ENCODE measurements at regions not wholly inside any gene's neighbourhood (a gene's known extent, or its start where the extent isn't known, plus 50 kb on each side); places are given as distances from the start of the nearest gene placed in this dataset.
"Not testable (repeated sequence)": the region's sequence is repeated elsewhere in the genome, so short reads cannot be mapped to it uniquely, and the experiment has no call there.

DNA sequence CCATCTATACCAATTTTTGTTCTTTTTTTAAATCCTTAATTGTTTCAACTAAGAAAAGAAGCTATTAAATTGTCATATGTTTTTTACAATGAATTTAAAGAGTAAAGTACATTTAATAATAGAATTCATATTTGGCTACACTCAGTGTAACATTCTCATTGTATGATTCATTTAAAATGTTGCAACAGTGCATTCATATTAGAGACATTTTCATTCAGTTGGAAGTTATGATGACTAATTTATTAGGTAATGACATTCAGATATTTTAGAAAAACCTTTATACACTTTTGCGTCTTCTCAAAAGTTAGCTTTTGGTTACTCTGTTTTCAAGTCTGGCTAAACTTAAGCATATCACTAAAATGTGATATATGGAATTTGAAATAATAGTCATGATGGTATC lies 887.5 kb upstream of the NRXN1 start:
- Histone ChIP-seq H3K4me1 (ENCODE audit: control insufficient read depth, insufficient read depth, low read length, poor library complexity, severe bottlenecking) (no peaks in the 10 kb centered on the region), H3K4me3 (ENCODE audit: insufficient read depth, low read depth, low read length, poor library complexity, severe bottlenecking) (no peak overlapping the region)
- DNase-seq: no peak

GRCh38 chr2:51918113-51918512 lies 886.2 kb upstream of the NRXN1 start:
- DNase-seq: no peak
- peaks cover 2% of the 10 kb centered on the region for H3K9me3 ChIP-seq (ENCODE audit: control insufficient read depth, low read length)
- no peak overlapping the region for H3K27ac ChIP-seq (ENCODE audit: insufficient read depth, low read length, poor library complexity, severe bottlenecking)
- no peaks in the 10 kb centered on the region for H3K4me1 ChIP-seq (ENCODE audit: control insufficient read depth, insufficient read depth, low read length, poor library complexity, severe bottlenecking)
- no peak overlapping the region for H3K4me3 ChIP-seq (ENCODE audit: insufficient read depth, low read depth, low read length, poor library complexity, severe bottlenecking)
- H3K36me3 ChIP-seq (ENCODE audit: control insufficient read depth, insufficient read depth, low read length): no peaks in the 10 kb centered on the region
- no peaks in the 10 kb centered on the region for H3K27me3 ChIP-seq (replicated peaks; ENCODE audit: control insufficient read depth, insufficient read depth, low read length, poor library complexity, severe bottlenecking)

More for the DNA sequence above, 887.5 kb upstream of the NRXN1 start:
- Histone ChIP-seq H3K9me3 (ENCODE audit: control insufficient read depth, low read length) (peaks cover 2% of the 10 kb centered on the region), H3K27me3 (replicated peaks; ENCODE audit: control insufficient read depth, insufficient read depth, low read length, poor library complexity, severe bottlenecking) (no peaks in the 10 kb centered on the region), H3K27ac (ENCODE audit: insufficient read depth, low read length, poor library complexity, severe bottlenecking) (no peak overlapping the region), H3K36me3 (ENCODE audit: control insufficient read depth, insufficient read depth, low read length) (no peaks in the 10 kb centered on the region)

DNA sequence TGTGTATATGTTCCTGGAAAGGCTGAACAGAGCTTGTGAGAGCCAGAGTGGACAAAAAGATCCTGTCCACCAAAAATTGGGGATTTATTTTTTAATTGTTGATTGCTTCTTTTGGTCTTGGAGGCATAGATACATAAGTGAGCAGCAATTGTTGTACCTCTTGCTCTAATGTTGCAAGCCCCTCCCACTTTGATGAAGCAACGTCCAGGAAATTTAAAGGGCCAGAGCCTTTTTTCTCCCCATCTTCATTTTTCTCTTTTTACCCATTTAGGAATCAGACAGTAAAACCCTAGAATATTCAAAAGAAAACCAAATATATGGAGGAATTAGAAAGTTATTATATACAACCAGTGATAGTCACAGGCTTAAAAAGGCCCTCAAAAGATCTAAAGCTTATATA lies 871.8 kb upstream of the NRXN1 start:
- Histone ChIP-seq H3K27me3 (replicated peaks; ENCODE audit: control insufficient read depth, insufficient read depth, low read length, poor library complexity, severe bottlenecking) (no peaks in the 10 kb centered on the region), H3K4me1 (ENCODE audit: control insufficient read depth, insufficient read depth, low read length, poor library complexity, severe bottlenecking) (no peaks in the 10 kb centered on the region), H3K36me3 (ENCODE audit: control insufficient read depth, insufficient read depth, low read length) (no peaks in the 10 kb centered on the region), H3K4me3 (ENCODE audit: insufficient read depth, low read depth, low read length, poor library complexity, severe bottlenecking) (no peak overlapping the region), H3K27ac (ENCODE audit: insufficient read depth, low read length, poor library complexity, severe bottlenecking) (no peak overlapping the region), H3K9me3 (ENCODE audit: control insufficient read depth, low read length) (no peaks in the 10 kb centered on the region)
- DNase-seq: no peak

DNA sequence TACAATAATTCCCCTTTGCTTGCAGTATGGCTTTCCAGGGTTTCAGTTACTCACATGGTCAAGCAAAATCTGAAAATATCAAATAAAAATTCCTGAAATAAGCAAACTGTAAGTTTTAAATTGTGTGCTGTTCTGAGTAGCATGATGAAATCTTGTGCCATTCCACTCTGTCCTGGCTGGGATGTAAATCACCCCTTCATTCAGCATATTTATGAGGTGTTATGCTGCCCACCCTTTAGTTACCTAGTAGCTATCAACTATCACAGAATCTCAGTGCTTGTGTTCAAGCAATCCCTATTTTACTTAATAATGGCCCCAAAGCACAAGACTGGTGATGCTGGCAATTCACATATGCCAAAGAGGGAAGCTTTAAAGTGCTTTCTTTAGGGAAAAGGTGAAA lies 867.7 kb upstream of the NRXN1 start:
- no peaks in the 10 kb centered on the region for H3K27me3 ChIP-seq (replicated peaks; ENCODE audit: control insufficient read depth, insufficient read depth, low read length, poor library complexity, severe bottlenecking)
- no peak overlapping the region for H3K4me3 ChIP-seq (ENCODE audit: insufficient read depth, low read depth, low read length, poor library complexity, severe bottlenecking)
- H3K36me3 ChIP-seq (ENCODE audit: control insufficient read depth, insufficient read depth, low read length): no peaks in the 10 kb centered on the region
- no peak overlapping the region for H3K27ac ChIP-seq (ENCODE audit: insufficient read depth, low read length, poor library complexity, severe bottlenecking)
- H3K4me1 ChIP-seq (ENCODE audit: control insufficient read depth, insufficient read depth, low read length, poor library complexity, severe bottlenecking): no peaks in the 10 kb centered on the region
- DNase-seq: no peak
- no peaks in the 10 kb centered on the region for H3K9me3 ChIP-seq (ENCODE audit: control insufficient read depth, low read length)

GRCh38 chr2:51894584-51894983 lies 862.7 kb upstream of the NRXN1 start:
- H3K36me3 ChIP-seq (ENCODE audit: control insufficient read depth, insufficient read depth, low read length); H3K27ac ChIP-seq (ENCODE audit: insufficient read depth, low read length, poor library complexity, severe bottlenecking); H3K9me3 ChIP-seq (ENCODE audit: control insufficient read depth, low read length); DNase-seq; H3K4me1 ChIP-seq (ENCODE audit: control insufficient read depth, insufficient read depth, low read length, poor library complexity, severe bottlenecking); H3K27me3 ChIP-seq (replicated peaks; ENCODE audit: control insufficient read depth, insufficient read depth, low read length, poor library complexity, severe bottlenecking); H3K4me3 ChIP-seq (ENCODE audit: insufficient read depth, low read depth, low read length, poor library complexity, severe bottlenecking): not testable (repeated sequence)

GRCh38 chr2:51888120-51888519 lies 856.2 kb upstream of the NRXN1 start:
- Histone ChIP-seq H3K36me3 (ENCODE audit: control insufficient read depth, insufficient read depth, low read length) (no peaks in the 10 kb centered on the region), H3K4me3 (ENCODE audit: insufficient read depth, low read depth, low read length, poor library complexity, severe bottlenecking) (no peak overlapping the region), H3K4me1 (ENCODE audit: control insufficient read depth, insufficient read depth, low read length, poor library complexity, severe bottlenecking) (no peaks in the 10 kb centered on the region), H3K27me3 (replicated peaks; ENCODE audit: control insufficient read depth, insufficient read depth, low read length, poor library complexity, severe bottlenecking) (no peaks in the 10 kb centered on the region), H3K9me3 (ENCODE audit: control insufficient read depth, low read length) (no peaks in the 10 kb centered on the region), H3K27ac (ENCODE audit: insufficient read depth, low read length, poor library complexity, severe bottlenecking) (no peak overlapping the region)
- DNase-seq: no peak

- Histone ChIP-seq H3K4me1 (ENCODE audit: control insufficient read depth, insufficient read depth, low read length, poor library complexity, severe bottlenecking) (no peaks in the 10 kb centered on the region), H3K9me3 (ENCODE audit: control insufficient read depth, low read length) (no peaks in the 10 kb centered on the region), H3K4me3 (ENCODE audit: insufficient read depth, low read depth, low read length, poor library complexity, severe bottlenecking) (no peak overlapping the region), H3K36me3 (ENCODE audit: control insufficient read depth, insufficient read depth, low read length) (no peaks in the 10 kb centered on the region), H3K27me3 (replicated peaks; ENCODE audit: control insufficient read depth, insufficient read depth, low read length, poor library complexity, severe bottlenecking) (no peaks in the 10 kb centered on the region), H3K27ac (ENCODE audit: insufficient read depth, low read length, poor library complexity, severe bottlenecking) (no peak overlapping the region)
- no peak for DNase-seq
Measured at GRCh38 chr2:51881673-51882072, 849.7 kb upstream of the NRXN1 start.

DNA sequence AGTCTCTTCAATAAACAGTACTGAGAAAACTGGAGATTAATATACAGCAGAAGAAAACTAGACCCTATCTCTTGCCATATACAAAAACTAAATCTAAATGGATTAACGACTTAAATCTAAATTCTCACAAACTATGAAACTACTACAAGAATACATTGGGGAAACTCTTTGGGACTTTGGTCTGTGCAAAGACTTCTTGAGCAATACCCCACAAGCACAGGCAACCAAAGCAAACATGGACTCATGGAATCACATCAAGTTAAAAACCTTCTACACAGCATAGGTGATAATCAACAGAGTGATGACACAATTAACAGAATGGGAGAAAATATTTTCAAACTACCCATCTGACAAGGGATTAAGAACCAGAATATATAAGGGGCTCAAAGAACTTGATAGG lies 848.2 kb upstream of the NRXN1 start:
- H3K9me3 ChIP-seq (ENCODE audit: control insufficient read depth, low read length): no peaks in the 10 kb centered on the region
- no peaks in the 10 kb centered on the region for H3K27me3 ChIP-seq (replicated peaks; ENCODE audit: control insufficient read depth, insufficient read depth, low read length, poor library complexity, severe bottlenecking)
- no peak overlapping the region for H3K4me3 ChIP-seq (ENCODE audit: insufficient read depth, low read depth, low read length, poor library complexity, severe bottlenecking)
- H3K36me3 ChIP-seq (ENCODE audit: control insufficient read depth, insufficient read depth, low read length): no peaks in the 10 kb centered on the region
- H3K27ac ChIP-seq (ENCODE audit: insufficient read depth, low read length, poor library complexity, severe bottlenecking): no peak overlapping the region
- DNase-seq: no peak
- H3K4me1 ChIP-seq (ENCODE audit: control insufficient read depth, insufficient read depth, low read length, poor library complexity, severe bottlenecking): no peaks in the 10 kb centered on the region

- Histone ChIP-seq H3K4me1 (ENCODE audit: control insufficient read depth, insufficient read depth, low read length, poor library complexity, severe bottlenecking) (no peaks in the 10 kb centered on the region), H3K4me3 (ENCODE audit: insufficient read depth, low read depth, low read length, poor library complexity, severe bottlenecking) (no peak overlapping the region), H3K27ac (ENCODE audit: insufficient read depth, low read length, poor library complexity, severe bottlenecking) (no peak overlapping the region), H3K27me3 (replicated peaks; ENCODE audit: control insufficient read depth, insufficient read depth, low read length, poor library complexity, severe bottlenecking) (no peaks in the 10 kb centered on the region), H3K9me3 (ENCODE audit: control insufficient read depth, low read length) (no peaks in the 10 kb centered on the region), H3K36me3 (ENCODE audit: control insufficient read depth, insufficient read depth, low read length) (no peaks in the 10 kb centered on the region)
- DNase-seq: no peak
Measured at GRCh38 chr2:51866361-51866760, 834.4 kb upstream of the NRXN1 start.

DNA sequence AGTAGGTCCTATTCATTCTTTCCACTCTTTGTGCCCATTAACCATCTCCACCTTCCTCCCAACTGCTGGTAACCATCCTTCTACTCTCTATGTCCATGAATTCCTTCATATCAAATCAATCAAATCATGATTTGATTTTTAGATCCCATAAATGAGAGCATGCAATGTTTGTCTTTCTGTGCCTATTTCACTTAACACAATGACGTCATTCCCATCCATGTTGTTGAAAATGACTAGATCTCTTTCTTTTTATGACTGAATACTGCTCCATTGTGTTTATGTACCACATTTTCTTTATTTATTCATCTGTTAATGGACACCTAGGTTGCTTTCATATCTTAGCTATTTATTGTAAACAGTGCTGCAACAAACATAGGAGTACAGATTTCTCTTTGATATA lies 827.3 kb upstream of the NRXN1 start:
- H3K9me3 ChIP-seq (ENCODE audit: control insufficient read depth, low read length): no peaks in the 10 kb centered on the region
- no peaks in the 10 kb centered on the region for H3K36me3 ChIP-seq (ENCODE audit: control insufficient read depth, insufficient read depth, low read length)
- H3K27me3 ChIP-seq (replicated peaks; ENCODE audit: control insufficient read depth, insufficient read depth, low read length, poor library complexity, severe bottlenecking): no peaks in the 10 kb centered on the region
- no peak overlapping the region for H3K27ac ChIP-seq (ENCODE audit: insufficient read depth, low read length, poor library complexity, severe bottlenecking)
- no peaks in the 10 kb centered on the region for H3K4me1 ChIP-seq (ENCODE audit: control insufficient read depth, insufficient read depth, low read length, poor library complexity, severe bottlenecking)
- no peak overlapping the region for H3K4me3 ChIP-seq (ENCODE audit: insufficient read depth, low read depth, low read length, poor library complexity, severe bottlenecking)
- no peak for DNase-seq

GRCh38 chr2:51855683-51856082 lies 823.8 kb upstream of the NRXN1 start:
- H3K27ac ChIP-seq (ENCODE audit: insufficient read depth, low read length, poor library complexity, severe bottlenecking): no peak overlapping the region
- no peak for DNase-seq
- no peaks in the 10 kb centered on the region for H3K4me1 ChIP-seq (ENCODE audit: control insufficient read depth, insufficient read depth, low read length, poor library complexity, severe bottlenecking)
- no peaks in the 10 kb centered on the region for H3K9me3 ChIP-seq (ENCODE audit: control insufficient read depth, low read length)
- H3K36me3 ChIP-seq (ENCODE audit: control insufficient read depth, insufficient read depth, low read length): no peaks in the 10 kb centered on the region
- H3K27me3 ChIP-seq (replicated peaks; ENCODE audit: control insufficient read depth, insufficient read depth, low read length, poor library complexity, severe bottlenecking): no peaks in the 10 kb centered on the region
- no peak overlapping the region for H3K4me3 ChIP-seq (ENCODE audit: insufficient read depth, low read depth, low read length, poor library complexity, severe bottlenecking)

Data from effector memory CD4-positive, alpha-beta T cell (primary cell).